ENCODE measurements at regions not wholly inside any gene's neighbourhood (a gene's known extent, or its start where the extent isn't known, plus 50 kb on each side); places are given as distances from the start of the nearest gene placed in this dataset.

GRCh38 chr7:115548756-115549155, 481.8 kb downstream of the TFEC start:
- DNase-seq: no peak

GRCh38 chr7:115546790-115547189, 483.8 kb downstream of the TFEC start:
- DNase-seq: no peak

DNA sequence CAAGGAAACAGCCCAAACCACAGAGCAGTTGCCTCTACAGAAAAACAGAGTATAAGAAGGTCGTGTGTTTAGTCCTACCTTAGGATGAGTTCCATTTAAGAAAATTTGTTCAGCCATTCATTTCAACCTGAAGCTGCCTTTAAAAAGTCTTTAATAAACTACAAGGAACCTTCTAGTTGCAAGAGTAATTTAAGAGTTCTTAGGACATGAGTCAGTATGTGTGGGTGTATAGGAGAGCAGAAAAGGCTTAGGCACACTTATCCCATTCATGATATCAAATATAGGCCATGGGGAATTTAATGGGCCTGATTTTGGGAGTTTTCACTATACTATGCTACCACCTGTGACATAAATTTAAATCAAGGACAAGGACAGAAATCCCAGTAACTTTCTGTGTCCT, 496.8 kb downstream of the TFEC start:
- no peak for DNase-seq

GRCh38 chr7:115526278-115526677, 504.3 kb downstream of the TFEC start:
- no peak for DNase-seq

GRCh38 chr7:115522174-115522573, 508.4 kb downstream of the TFEC start:
- no peak for DNase-seq

GRCh38 chr7:115516341-115516740, 514.2 kb downstream of the TFEC start:
- DNase-seq: no peak

DNA sequence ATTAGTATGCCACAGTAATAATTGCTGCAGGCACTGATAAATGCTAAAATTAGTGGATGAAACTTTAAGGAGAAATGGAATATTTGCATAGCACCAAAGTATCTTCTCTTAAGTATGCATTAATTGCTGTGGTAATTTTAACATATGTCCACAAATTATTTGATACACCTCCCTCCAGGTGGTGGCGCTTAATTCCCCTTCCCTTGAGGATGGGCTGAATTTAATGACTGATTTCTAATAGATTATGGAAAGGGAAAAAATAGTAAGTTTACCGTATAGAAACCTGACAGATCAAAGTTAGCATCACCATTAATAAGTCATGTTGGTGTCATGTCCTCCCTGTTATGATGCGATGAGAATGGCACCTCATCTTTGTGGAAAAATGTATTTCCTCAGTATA, 519.2 kb downstream of the TFEC start:
- no peak for DNase-seq

- DNase-seq: no peak
Measured at GRCh38 chr7:115505136-115505535, 525.4 kb downstream of the TFEC start.

GRCh38 chr7:115499956-115500355, 530.6 kb downstream of the TFEC start:
- no peak for DNase-seq

- DNase-seq: no peak
Measured at GRCh38 chr7:115496006-115496405, 534.6 kb downstream of the TFEC start.

GRCh38 chr7:115494529-115495147, 535.9 kb downstream of the TFEC start:
- DNase-seq: no peak

DNA sequence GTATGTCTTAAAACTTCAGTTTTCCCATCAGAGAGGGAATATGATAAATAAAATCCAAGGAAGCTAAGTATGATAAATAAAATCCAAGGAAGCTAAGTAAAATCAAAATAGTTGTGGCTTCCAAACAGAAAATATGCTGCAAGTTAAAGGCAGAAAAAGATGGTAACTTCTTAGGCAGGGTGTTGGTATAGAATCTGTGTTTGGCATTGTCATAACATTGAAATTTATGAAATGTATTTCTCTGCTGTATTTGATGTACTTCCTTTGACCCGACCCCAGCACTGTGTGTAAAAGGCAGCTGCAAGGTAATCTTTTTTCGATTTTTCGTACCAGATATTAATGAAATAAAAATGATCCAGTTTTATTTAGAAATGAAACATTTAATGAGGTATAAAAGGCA, 537.2 kb downstream of the TFEC start:
- no peak for DNase-seq

- no peak for DNase-seq
Measured at GRCh38 chr7:115491744-115492380, 538.7 kb downstream of the TFEC start.

GRCh38 chr7:115479448-115479847, 551.1 kb downstream of the TFEC start:
- DNase-seq: no peak

DNA sequence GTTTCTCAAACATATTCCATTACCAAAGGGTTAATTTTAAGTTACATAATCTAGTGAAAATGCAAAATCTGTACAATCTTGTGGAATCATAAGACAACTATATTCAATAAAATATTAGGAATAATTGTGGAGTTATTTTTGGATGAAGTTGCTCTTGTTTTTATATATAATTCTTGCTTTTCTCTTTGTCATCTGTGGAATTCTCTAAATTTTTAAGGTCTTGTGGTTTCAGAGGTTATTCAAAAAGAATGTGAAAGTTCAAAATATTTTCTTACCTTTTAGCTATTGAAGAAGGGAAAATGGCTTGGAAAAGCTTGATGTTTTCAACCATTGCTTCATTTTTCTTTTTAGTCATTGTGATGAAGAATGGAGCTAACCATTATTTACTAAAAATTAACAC, 552.1 kb downstream of the TFEC start:
- no peak for DNase-seq

GRCh38 chr7:115477193-115477651, 553.3 kb downstream of the TFEC start:
- DNase-seq: no peak

- DNase-seq: no peak
Measured at GRCh38 chr7:115476671-115477181, 553.8 kb downstream of the TFEC start.

- DNase-seq: peak; percentile 20
Measured at GRCh38 chr7:115475761-115476385, 554.0 kb downstream of the MDFIC start.

DNA sequence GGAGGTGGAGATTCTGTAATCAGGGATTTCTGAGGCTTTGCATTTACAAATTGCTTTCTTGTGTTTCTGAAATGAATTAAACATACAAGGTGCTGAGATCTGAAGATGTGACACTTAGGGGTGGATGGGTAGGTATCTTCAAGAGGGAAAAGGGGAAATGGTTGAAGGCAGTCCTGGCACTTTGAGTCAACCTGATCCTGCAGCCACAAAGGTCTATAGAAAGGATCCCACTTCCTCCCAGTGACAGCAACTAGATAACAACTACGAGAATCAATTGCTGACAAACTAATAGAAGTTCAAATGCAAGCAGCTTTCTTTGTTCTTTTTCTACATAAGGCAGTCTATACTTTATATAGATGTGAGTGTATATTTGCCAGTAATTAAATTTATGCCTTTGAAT, 553.3 kb downstream of the MDFIC start:
- DNase-seq: no peak

GRCh38 chr7:115474137-115474536, 552.2 kb downstream of the MDFIC start:
- DNase-seq: no peak

DNA sequence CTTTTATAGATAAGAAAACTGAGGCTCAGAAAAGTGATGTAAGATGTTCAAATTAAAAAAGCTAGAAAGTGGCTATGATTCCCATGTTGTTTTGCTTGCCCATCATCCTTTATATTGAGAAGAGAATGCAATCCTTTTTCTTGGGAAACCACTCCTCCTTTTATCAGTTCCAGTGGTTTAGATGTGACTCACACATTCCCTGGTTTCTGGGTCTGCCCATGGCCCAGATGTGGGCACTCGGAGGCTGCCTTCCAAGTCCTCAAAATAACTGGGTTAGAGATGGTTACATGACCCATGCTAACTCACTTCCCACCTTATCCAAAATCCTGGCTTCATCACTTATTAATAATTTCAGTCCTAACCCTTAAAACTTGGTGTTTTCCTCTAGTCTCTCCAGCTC, 550.0 kb downstream of the MDFIC start:
- no peak for DNase-seq

- no peak for DNase-seq
Measured at GRCh38 chr7:115462301-115463015, 540.6 kb downstream of the MDFIC start.

- no peak for DNase-seq
Measured at GRCh38 chr7:115449689-115450088, 527.8 kb downstream of the MDFIC start.

GRCh38 chr7:115447495-115447894, 525.6 kb downstream of the MDFIC start:
- DNase-seq: no peak

Measured in activated CD4-positive, alpha-beta T cell treated with anti-CD3 and anti-CD28 coated beads, Interleukin-2, Interleukin-6, amounts not matched to agents 100 ng/mL and 50 ng/mL, durations not matched to agents 16 hours and 8 hours (primary cell).